Nephron (organoid): ENCODE measurements at regions not wholly inside any gene's neighbourhood (a gene's known extent, or its start where the extent isn't known, plus 50 kb on each side); places are given as distances from the start of the nearest gene placed in this dataset.

Experiments used
- H3K27ac Mint-ChIP-seq, 3 experiments: 2 replicates each; pipeline ENCODE4 v1.8.0; 2020; ENCODE audit warnings: mixed read lengths in 3 of 3, mild to moderate bottlenecking in 2 of 3, moderate library complexity in 1 of 3
- H3K27me3 Mint-ChIP-seq: 2 replicates; pipeline ENCODE4 v1.8.0; 2021; ENCODE audit warnings: low read depth, mild to moderate bottlenecking, moderate library complexity, mixed read lengths
- H3K36me3 Mint-ChIP-seq: 2 replicates; pipeline ENCODE4 v1.8.0; 2020; ENCODE audit warnings: low read depth, mixed read lengths
- H3K4me1 Mint-ChIP-seq: 2 replicates; pipeline ENCODE4 v1.8.0; 2020; ENCODE audit warnings: mixed read lengths
- H3K4me3 Mint-ChIP-seq, 3 experiments: 2 replicates each; pipeline ENCODE4 v1.8.0; 2020; ENCODE audit warnings: mild to moderate bottlenecking in 3 of 3, mixed read lengths in 3 of 3, moderate library complexity in 2 of 3
- H3K9me3 Mint-ChIP-seq: 2 replicates; pipeline ENCODE4 v1.8.0; 2020; ENCODE audit warnings: mixed read lengths
- TF ChIP-seq, protein P1 (sequence below), 3 experiments: fragments of 200-600 bp; sonication (generic); IDR thresholded peaks; one replicate each; pipeline ENCODE4 v1.5.0; 2021; ENCODE audit warnings: antibody characterized with exemption in 3 of 3; ENCODE audit not compliant: unreplicated experiment in 3 of 3

DNA sequence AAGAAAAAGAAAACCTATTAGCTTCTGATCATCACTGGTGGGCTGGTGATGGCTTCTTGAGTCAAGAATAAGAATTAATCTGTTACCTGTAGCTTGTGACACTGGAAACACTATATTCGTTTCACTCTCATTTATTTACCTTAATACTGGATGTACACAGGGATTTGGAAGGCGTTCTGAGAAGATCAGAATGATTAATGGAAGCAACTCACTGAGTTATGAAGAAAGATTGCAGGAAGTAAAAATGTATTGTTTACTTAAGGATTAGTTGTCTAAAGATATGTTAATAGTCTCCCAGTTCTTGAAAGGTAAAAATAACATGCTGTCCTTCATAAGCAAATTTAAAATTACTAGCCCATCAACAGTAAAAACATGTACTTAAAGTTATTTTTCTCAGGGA lies 644.9 kb upstream of the NCAM2 start:
- no peak overlapping the region for H3K27ac Mint-ChIP-seq
- TF ChIP-seq, protein P1, sequence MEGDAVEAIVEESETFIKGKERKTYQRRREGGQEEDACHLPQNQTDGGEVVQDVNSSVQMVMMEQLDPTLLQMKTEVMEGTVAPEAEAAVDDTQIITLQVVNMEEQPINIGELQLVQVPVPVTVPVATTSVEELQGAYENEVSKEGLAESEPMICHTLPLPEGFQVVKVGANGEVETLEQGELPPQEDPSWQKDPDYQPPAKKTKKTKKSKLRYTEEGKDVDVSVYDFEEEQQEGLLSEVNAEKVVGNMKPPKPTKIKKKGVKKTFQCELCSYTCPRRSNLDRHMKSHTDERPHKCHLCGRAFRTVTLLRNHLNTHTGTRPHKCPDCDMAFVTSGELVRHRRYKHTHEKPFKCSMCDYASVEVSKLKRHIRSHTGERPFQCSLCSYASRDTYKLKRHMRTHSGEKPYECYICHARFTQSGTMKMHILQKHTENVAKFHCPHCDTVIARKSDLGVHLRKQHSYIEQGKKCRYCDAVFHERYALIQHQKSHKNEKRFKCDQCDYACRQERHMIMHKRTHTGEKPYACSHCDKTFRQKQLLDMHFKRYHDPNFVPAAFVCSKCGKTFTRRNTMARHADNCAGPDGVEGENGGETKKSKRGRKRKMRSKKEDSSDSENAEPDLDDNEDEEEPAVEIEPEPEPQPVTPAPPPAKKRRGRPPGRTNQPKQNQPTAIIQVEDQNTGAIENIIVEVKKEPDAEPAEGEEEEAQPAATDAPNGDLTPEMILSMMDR (IDR thresholded peaks at IDR 0.05; ENCODE audit: unreplicated experiment in 3 of 3) = no peak
- no peak overlapping the region for H3K4me3 Mint-ChIP-seq
- no peaks in the 10 kb centered on the region for H3K27me3 Mint-ChIP-seq
- no peaks in the 10 kb centered on the region for H3K4me1 Mint-ChIP-seq
- H3K36me3 Mint-ChIP-seq = no peaks in the 10 kb centered on the region
- H3K9me3 Mint-ChIP-seq = no peaks in the 10 kb centered on the region

DNA sequence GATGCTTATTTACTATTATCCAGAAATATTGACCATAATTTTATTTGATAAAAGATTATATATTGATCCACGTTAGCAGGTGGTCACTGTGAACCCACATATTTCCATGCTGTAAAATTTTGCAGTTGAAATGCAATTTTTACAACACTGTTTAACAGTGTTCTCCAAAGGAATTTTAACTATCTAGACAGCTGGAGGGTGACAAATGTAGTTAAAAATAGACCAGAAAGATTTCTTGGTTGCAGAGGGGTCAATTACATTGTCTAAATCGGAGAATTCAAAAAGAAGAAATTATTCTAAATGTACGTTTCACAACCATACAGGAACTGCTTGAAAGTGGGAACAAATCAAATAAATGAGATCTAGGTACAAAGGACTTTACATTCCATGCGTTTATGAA lies 625.2 kb upstream of the NCAM2 start:
- H3K27ac Mint-ChIP-seq = peak overlapping the region; percentile 53 to 87 (median 78)
- TF ChIP-seq, protein P1 (IDR thresholded peaks at IDR 0.05; ENCODE audit: unreplicated experiment in 3 of 3) = no peak
- no peaks in the 10 kb centered on the region for H3K27me3 Mint-ChIP-seq
- peak overlapping the region in 1 of 3 experiments; percentile 16 for H3K4me3 Mint-ChIP-seq
- H3K4me1 Mint-ChIP-seq = peaks cover 13% of the 10 kb centered on the region
- no peaks in the 10 kb centered on the region for H3K36me3 Mint-ChIP-seq
- no peaks in the 10 kb centered on the region for H3K9me3 Mint-ChIP-seq

DNA sequence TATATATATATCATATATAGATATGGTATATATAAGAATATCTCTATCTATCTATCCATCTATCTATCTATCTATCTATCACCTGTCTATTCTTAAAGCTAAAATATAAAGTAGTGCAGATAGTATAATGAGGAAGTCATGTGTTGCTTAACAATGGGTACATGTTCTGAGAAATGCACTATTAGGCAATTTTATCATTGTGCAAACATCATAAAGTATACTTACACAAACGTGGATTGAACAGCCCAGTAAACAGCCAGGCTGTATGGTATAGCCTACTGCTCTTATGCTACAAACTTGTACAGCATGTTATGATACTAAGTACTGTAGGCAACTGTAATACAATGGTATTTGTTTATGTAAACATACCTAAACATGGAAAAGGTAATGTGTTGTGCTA lies 621.0 kb upstream of the NCAM2 start:
- Mint-ChIP-seq H3K36me3 (no peaks in the 10 kb centered on the region), H3K9me3 (peaks cover 9% of the 10 kb centered on the region), H3K4me1 (peaks cover 8% of the 10 kb centered on the region), H3K4me3 (no peak overlapping the region), H3K27me3 (no peaks in the 10 kb centered on the region), H3K27ac (no peak overlapping the region)
- TF ChIP-seq, protein P1 (IDR thresholded peaks at IDR 0.05; ENCODE audit: unreplicated experiment in 3 of 3) = no peak

DNA sequence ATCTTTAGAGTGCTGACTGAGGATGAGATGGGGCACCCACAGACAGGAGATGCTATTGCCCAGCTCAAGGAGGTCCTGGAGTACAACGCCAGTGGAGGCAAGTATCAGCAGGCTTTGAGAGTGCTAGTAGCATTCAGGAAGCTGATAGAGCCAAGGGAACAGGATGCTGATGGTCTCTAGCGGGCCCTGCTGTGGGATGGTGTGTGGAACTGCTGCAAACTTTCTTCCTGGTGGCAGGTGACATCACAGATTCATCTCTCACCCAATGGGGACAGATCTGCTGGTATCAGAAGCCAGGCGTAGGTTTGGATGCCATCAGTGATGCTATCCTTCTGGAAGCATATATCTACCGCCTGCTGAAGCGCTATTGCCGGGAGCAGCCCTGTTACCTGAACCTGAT lies 609.8 kb upstream of the NCAM2 start:
- H3K4me1 Mint-ChIP-seq = no peaks in the 10 kb centered on the region
- H3K27ac Mint-ChIP-seq = no peak overlapping the region
- no peaks in the 10 kb centered on the region for H3K36me3 Mint-ChIP-seq
- TF ChIP-seq, protein P1 (IDR thresholded peaks at IDR 0.05; ENCODE audit: unreplicated experiment in 3 of 3) = no peak
- no peak overlapping the region for H3K4me3 Mint-ChIP-seq
- no peaks in the 10 kb centered on the region for H3K27me3 Mint-ChIP-seq
- H3K9me3 Mint-ChIP-seq = peaks cover 12% of the 10 kb centered on the region

DNA sequence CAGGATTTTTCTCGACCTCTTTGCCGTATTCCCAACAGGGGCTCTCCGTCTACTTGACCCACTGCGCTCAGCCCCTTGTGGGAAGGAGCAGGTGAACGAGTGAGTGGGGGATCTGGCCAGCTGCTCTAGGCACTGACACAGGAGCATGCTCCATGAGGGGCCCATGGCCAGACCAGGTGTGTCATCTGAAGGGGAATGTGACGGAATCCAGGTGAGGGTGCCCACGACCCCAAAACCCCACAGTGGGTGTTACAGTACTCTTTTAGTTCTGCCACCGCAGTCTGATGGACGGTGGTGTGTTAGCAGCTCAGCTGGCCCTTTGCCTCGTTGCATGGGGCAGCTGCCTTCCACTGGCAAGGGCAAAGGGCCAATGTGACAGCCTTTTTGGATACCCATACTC lies 601.4 kb upstream of the NCAM2 start:
- TF ChIP-seq, protein P1 (IDR thresholded peaks at IDR 0.05; ENCODE audit: unreplicated experiment in 3 of 3) = no peak
- H3K27ac Mint-ChIP-seq = no peak overlapping the region

DNA sequence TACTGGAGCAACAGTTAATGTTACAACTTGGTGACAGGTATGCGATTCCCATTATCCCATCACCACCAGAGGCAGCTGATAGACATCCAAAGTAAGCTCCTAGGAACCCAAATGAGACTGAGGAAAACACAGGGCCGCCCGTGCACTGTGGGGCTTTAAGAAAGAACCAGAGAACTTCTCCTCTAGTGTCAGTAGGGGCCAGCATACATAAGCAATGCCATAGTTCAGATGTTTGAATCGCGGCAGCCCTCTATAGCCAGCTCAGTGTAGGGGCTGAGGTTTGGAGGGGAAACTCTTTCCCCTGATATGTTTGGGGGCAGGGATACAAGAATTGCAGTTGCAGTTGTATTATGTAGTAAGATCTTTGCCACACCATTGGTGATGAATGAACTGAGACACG lies 593.3 kb upstream of the NCAM2 start:
- Mint-ChIP-seq H3K36me3 (no peaks in the 10 kb centered on the region), H3K27me3 (no peaks in the 10 kb centered on the region), H3K27ac (no peak overlapping the region), H3K4me1 (no peaks in the 10 kb centered on the region), H3K9me3 (peaks cover 2% of the 10 kb centered on the region), H3K4me3 (no peak overlapping the region)
- TF ChIP-seq, protein P1 (IDR thresholded peaks at IDR 0.05; ENCODE audit: unreplicated experiment in 3 of 3) = no peak

More for the DNA sequence above, 601.4 kb upstream of the NCAM2 start:
- no peaks in the 10 kb centered on the region for H3K36me3 Mint-ChIP-seq
- H3K4me3 Mint-ChIP-seq = no peak overlapping the region
- H3K4me1 Mint-ChIP-seq = no peaks in the 10 kb centered on the region
- H3K27me3 Mint-ChIP-seq = no peaks in the 10 kb centered on the region
- no peaks in the 10 kb centered on the region for H3K9me3 Mint-ChIP-seq
